Activated CD8-positive, alpha-beta memory T cell treated with anti-CD3 and anti-CD28 coated beads for 36 hours (primary cell): ENCODE measurements at regions not wholly inside any gene's neighbourhood (a gene's known extent, or its start where the extent isn't known, plus 50 kb on each side); places are given as distances from the start of the nearest gene placed in this dataset.
"Not testable (repeated sequence)": the region's sequence is repeated elsewhere in the genome, so short reads cannot be mapped to it uniquely, and the experiment has no call there.

ENCODE experiments used
- CTCF ChIA-PET: fragments of 350-600 bp; sonication (Branson Sonifier 250); formaldehyde crosslinking; loops from one replicate; lab custom pipeline; 2021; ENCODE audit warnings: antibody characterized with exemption; lab: Charles Lee
- POLR2A ChIA-PET: fragments of 350-600 bp; sonication (Branson Sonifier 250); formaldehyde crosslinking; loops from one replicate; lab custom pipeline; 2021; ENCODE audit warnings: antibody characterized with exemption; lab: Charles Lee

DNA sequence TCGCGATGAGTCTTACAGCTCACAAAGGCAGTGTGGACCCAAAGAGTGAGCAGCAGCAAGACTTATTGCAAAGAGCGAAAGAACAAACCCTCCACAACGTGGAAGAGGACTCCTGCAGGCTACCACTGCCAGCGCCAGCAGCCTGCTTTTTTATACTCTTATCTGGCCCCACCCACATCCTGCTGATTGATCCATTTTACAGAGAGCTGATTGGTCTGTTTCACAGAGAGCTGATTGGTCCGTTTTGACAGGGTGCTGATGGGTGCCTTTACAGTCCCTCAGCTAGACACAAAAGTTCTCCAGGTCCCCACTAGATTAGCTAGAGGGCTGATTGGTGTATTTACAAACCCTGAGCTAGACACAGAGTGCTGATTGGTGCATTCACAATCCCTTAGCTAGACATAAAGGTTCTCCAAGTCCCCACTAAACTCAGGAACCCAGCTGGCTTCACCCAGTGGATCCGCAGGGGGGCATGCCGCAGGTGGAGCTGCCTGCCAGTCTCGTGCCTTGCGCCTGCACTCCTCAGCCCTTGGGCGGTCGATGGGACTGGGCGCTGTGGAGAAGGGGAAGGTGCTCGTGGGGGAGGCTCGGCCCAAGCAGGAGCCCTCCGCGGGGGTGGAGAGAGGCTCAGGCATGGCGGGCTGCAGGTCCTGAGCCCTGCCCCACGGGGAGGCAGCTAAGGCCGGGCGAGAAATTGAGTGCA lies 75.7 kb downstream of the QDPR start:
- POLR2A ChIA-PET: not testable (repeated sequence)
- CTCF ChIA-PET: interaction anchor here (1.5 kb wide), 1 partner anchor 10 kb away, joined by 4 read pairs; no protein-coding TSS in a partner anchor

- POLR2A ChIA-PET: no interaction called here
- CTCF ChIA-PET: no interaction called here
Measured at GRCh38 chr4:17433827-17434226, 78.1 kb downstream of the QDPR start.

DNA sequence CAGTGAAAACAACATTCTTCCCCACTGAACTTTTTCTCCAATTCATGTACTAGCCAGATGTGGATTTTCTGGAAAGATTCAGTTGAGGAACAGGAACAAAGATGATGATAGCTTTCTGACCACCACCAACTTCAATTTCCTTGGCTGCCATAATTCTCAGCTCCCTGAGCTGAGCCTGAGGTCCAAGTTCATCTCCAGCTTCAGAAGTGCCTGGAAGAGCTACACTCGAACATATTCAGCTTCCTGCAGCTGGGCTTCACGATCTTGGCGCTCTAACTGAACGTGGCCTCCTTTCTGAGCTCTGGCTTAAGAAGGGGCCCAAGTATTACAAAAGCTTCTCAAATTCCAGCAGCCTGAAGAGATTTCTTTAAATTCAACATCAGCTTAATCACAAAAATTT lies 83.9 kb downstream of the QDPR start:
- CTCF ChIA-PET: no interaction called here
- POLR2A ChIA-PET: no interaction called here

- POLR2A ChIA-PET: no interaction called here
- CTCF ChIA-PET: no interaction called here
Measured at GRCh38 chr4:17426222-17426621, 85.7 kb downstream of the QDPR start.

- POLR2A ChIA-PET: no interaction called here
- CTCF ChIA-PET: no interaction called here
Measured at GRCh38 chr4:17418010-17418409, 93.9 kb downstream of the QDPR start.

DNA sequence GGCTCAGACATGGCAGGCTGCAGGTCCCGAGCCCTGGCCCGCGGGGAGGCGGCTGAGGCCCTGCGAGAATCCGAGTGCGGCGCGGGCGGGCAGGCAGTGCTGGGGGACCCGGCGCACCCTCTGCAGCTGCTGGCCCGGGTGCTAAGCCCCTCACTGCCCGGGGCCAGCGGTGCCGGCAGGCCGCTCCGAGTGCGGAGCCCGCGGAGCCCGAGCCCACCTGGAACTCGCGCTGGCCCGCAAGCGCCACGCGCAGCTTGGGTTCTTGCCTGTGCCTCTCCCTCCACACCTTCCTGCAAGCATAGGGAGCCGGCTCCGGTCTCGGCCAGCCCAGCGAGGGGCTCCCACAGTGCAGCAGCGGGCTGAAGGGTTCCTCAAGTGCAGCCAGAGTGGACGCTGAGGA lies 97.5 kb downstream of the QDPR start:
- POLR2A ChIA-PET: no interaction called here

GRCh38 chr4:17400686-17401085 lies 111.2 kb downstream of the QDPR start:
- ChIA-PET POLR2A (no interaction called here), CTCF (no interaction called here)

More for the DNA sequence above, 97.5 kb downstream of the QDPR start:
- CTCF ChIA-PET: no interaction called here

GRCh38 chr4:17398805-17399204 lies 113.1 kb downstream of the QDPR start:
- ChIA-PET CTCF (no interaction called here), POLR2A (no interaction called here)

GRCh38 chr4:17398035-17398434 lies 113.9 kb downstream of the QDPR start:
- ChIA-PET CTCF (no interaction called here), POLR2A (no interaction called here)

GRCh38 chr4:17397611-17398010 lies 114.3 kb downstream of the QDPR start:
- ChIA-PET CTCF (no interaction called here), POLR2A (no interaction called here)

DNA sequence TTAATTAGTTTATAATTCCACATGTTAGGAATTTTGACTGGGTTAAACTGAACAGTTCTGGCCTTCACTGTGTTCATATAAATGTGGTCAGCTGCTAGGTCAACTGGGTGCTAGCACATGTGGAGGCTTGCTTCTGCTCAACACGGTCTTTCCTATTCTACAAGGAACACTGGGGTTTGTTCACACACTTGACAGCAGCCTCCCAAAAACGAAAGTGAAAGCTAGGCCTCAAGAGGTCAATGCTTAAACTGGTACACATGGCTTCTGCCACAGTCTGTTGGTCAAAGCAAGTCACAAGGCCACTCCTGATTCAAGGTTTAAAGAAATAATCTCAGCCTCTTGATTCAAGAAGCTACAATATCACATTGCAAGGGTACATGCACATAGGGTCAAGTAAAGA lies 126.5 kb downstream of the QDPR start:
- POLR2A ChIA-PET: no interaction called here

DNA sequence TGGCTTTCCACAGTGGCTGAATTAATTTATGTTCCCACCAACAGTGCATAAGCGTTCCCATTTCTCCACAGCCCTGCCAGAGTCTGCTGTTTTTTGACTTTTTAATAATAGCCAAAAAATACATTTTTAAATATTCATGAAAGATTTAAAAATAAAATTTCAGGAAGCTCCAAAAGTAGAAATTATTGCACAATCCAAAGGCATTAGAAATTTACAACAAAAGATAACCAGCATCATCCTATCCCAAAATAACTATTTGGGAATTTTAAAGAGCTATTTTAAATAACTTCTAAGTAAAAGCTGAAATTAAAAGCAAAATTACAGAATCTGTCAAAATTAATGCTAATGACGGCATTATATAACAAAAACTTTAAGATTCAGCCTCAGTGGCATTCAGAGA lies 131.5 kb downstream of the QDPR start:
- ChIA-PET CTCF (no interaction called here), POLR2A (no interaction called here)

More for the DNA sequence above, 126.5 kb downstream of the QDPR start:
- CTCF ChIA-PET: no interaction called here

GRCh38 chr4:17376205-17376604 lies 135.7 kb downstream of the QDPR start:
- ChIA-PET CTCF (interaction anchor here (0.6 kb wide), 1 partner anchor 464 kb away, joined by 3 read pairs; no protein-coding TSS in a partner anchor), POLR2A (no interaction called here)

DNA sequence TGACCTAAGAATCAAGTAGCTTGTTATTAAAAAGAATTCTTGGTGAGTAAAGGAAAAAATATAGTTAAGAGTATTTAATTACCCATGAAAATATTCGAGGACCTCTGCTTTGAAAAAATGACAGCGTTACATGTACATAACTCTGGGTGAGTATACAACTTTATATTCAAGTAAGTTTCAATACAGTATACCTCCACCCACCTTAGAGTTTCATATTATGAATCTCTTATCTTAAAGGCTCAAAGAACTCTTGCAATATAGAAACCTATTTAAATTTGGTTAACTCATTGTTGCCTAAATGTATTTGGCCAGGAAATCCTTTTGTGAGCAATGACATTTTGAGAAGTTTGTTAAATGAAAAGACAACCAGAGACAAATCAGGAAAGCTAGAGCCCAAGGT lies 138.2 kb downstream of the QDPR start:
- ChIA-PET CTCF (no interaction called here), POLR2A (no interaction called here)

DNA sequence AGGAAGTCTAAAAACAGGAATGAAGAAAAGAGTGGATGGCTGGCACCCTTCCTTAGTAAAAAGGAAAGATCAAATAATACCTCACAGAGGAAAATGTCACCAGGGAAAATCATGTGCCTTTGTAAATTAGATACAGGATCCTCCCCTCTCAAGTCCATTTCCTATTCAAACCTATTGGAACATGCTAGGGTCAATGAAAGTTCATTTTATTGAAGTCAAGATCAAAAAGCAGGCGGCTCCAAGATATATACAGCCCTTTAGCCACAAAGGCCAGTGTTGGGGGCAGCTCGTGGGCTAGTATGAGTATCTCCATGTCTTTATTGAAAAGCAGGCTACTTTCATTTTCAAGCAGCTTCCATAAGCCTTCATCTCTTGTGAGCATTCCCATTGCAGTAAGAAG lies 141.1 kb downstream of the QDPR start:
- ChIA-PET CTCF (interaction anchor here (1.4 kb wide), 1 partner anchor 34 kb away, joined by 3 read pairs; no protein-coding TSS in a partner anchor), POLR2A (no interaction called here)

- POLR2A ChIA-PET: no interaction called here
- CTCF ChIA-PET: no interaction called here
Measured at GRCh38 chr4:17368408-17368807, 143.5 kb downstream of the QDPR start.

GRCh38 chr4:17367201-17367600 lies 144.7 kb downstream of the QDPR start:
- ChIA-PET POLR2A (no interaction called here), CTCF (no interaction called here)

DNA sequence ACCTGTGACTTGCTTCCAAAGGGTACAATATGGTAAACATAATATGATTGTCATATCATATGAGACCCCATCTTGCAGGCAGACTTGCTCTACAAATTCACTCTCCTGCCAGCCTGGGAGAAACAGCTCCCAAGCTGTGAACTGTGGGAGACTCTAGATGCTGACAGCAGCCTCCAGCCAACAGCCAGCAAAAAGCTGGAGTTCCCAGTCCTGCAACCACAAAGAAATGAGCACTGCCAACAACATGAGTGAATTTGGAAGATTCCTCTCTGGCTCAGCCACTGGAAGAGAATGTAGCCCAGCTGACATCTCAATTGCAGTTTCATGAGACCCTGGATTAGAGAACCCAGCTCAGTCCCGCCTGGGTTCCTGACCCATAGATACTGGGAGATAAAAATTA lies 145.4 kb downstream of the QDPR start:
- ChIA-PET POLR2A (no interaction called here), CTCF (interaction anchor here (0.7 kb wide), 1 partner anchor 81 kb away, joined by 4 read pairs; no protein-coding TSS in a partner anchor)

- ChIA-PET POLR2A (no interaction called here), CTCF (no interaction called here)
Measured at GRCh38 chr4:17362430-17362829, 149.5 kb downstream of the QDPR start.

GRCh38 chr4:17358241-17358640 lies 153.6 kb downstream of the QDPR start:
- ChIA-PET CTCF (interaction anchor here (0.7 kb wide), 1 partner anchor 1174 kb away, joined by 4 read pairs; no protein-coding TSS in a partner anchor), POLR2A (no interaction called here)

DNA sequence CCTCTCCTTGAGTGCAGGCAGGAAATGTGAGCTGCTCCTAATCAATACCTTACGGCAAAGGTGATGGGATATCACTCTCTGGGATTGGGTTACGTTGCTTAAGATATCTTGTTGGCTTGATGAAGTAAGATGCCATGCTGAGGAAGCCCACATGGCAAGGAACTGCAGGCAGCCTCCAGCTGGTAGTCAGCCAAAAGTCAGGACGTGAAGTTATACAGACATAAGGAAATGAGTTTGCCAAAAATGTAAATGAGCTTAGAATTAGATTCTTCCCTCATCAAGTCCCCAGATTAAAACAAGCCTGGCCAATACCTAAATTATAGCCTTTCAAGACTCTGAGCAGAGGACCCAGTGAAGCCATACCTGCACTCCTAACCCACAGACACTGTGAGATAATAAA lies 155.0 kb downstream of the QDPR start:
- POLR2A ChIA-PET: no interaction called here
- CTCF ChIA-PET: no interaction called here
